ENCODE measurements at regions not wholly inside any gene's neighbourhood (a gene's known extent, or its start where the extent isn't known, plus 50 kb on each side); places are given as distances from the start of the nearest gene placed in this dataset.
"Not testable (repeated sequence)": the region's sequence is repeated elsewhere in the genome, so short reads cannot be mapped to it uniquely, and the experiment has no call there.

- 83 to 92% (median 88%) methylated on average over 4 of the region's 4 CpGs for WGBS, 5 donors
- no peaks in the 10 kb centered on the region for H3K36me3 ChIP-seq
- intact Hi-C loops (cut with DNase I; ENCODE audit: low total_unique reads): no loop called here
These were observed 1405.0 kb downstream of the OLFM4 start for GRCh38 chr13:54433493-54434206.

GRCh38 chr13:54440853-54441400 is 1412.3 kb downstream of the OLFM4 start:
- 94 to 96% (median 94%) methylated on average over 24 to 27 of the region's 27 CpGs for WGBS, 5 donors
- H3K27me3 ChIP-seq (replicated peaks in 1 of 7); H3K36me3 ChIP-seq; H3K4me3 ChIP-seq; H3K4me1 ChIP-seq; DNase-seq; intact Hi-C loops (cut with DNase I; ENCODE audit: low total_unique reads); H3K27ac ChIP-seq: not testable (repeated sequence)
- peaks cover 0 to 26% (median 9%) of the 10 kb centered on the region in 8 donors for H3K9me3 ChIP-seq

More at GRCh38 chr13:54433493-54434206, 1405.0 kb downstream of the OLFM4 start:
- H3K9me3 ChIP-seq: peaks cover 0 to 12% (median 0%) of the 10 kb centered on the region in 8 donors
- no peak overlapping the region for H3K4me3 ChIP-seq
- H3K4me1 ChIP-seq: no peaks in the 10 kb centered on the region
- TF ChIP-seq CTCF (IDR thresholded peaks at IDR 0.05 in 8 of 11, conservative IDR thresholded peaks at IDR 0.05 in 3 of 11): no peak
- no peak for TF ChIP-seq POLR2AphosphoS5 (IDR thresholded peaks at IDR 0.05)
- TF ChIP-seq POLR2A (IDR thresholded peaks at IDR 0.05): no peak
- no peaks in the 10 kb centered on the region for H3K27me3 ChIP-seq (replicated peaks in 1 of 7)
- no peak overlapping the region for H3K27ac ChIP-seq
- DNase-seq: no peak

GRCh38 chr13:54445453-54445852 is 1416.8 kb downstream of the OLFM4 start:
- WGBS, 5 donors: 64 to 90% (median 79%) methylated on average over 3 of the region's 3 CpGs
- intact Hi-C loops (cut with DNase I; ENCODE audit: low total_unique reads): no loop called here
- no peak overlapping the region for H3K4me3 ChIP-seq
- TF ChIP-seq CTCF (IDR thresholded peaks at IDR 0.05 in 8 of 11, conservative IDR thresholded peaks at IDR 0.05 in 3 of 11) (no peak), POLR2AphosphoS5 (IDR thresholded peaks at IDR 0.05) (no peak), POLR2A (IDR thresholded peaks at IDR 0.05) (no peak)
- H3K36me3 ChIP-seq: no peaks in the 10 kb centered on the region
- peaks cover 0 to 28% (median 9%) of the 10 kb centered on the region in 8 donors for H3K9me3 ChIP-seq
- no peak overlapping the region for H3K27ac ChIP-seq
- no peak for DNase-seq
- H3K27me3 ChIP-seq (replicated peaks in 1 of 7): no peaks in the 10 kb centered on the region
- no peaks in the 10 kb centered on the region for H3K4me1 ChIP-seq

GRCh38 chr13:54445865-54446264 is 1417.3 kb downstream of the OLFM4 start:
- Histone ChIP-seq H3K36me3 (no peaks in the 10 kb centered on the region), H3K27ac (no peak overlapping the region), H3K4me1 (no peaks in the 10 kb centered on the region), H3K9me3 (peaks cover 0 to 26% (median 9%) of the 10 kb centered on the region in 8 donors), H3K4me3 (no peak overlapping the region), H3K27me3 (replicated peaks in 1 of 7) (no peaks in the 10 kb centered on the region)
- no peak for TF ChIP-seq POLR2A (IDR thresholded peaks at IDR 0.05)
- DNase-seq: no peak
- intact Hi-C loops (cut with DNase I; ENCODE audit: low total_unique reads): no loop called here

GRCh38 chr13:54449922-54450321 is 1421.3 kb downstream of the OLFM4 start:
- DNase-seq: no peak
- Histone ChIP-seq H3K27ac (no peak overlapping the region), H3K9me3 (peaks cover 0 to 25% (median 13%) of the 10 kb centered on the region in 8 donors), H3K4me1 (no peaks in the 10 kb centered on the region), H3K4me3 (no peak overlapping the region), H3K36me3 (no peaks in the 10 kb centered on the region), H3K27me3 (replicated peaks in 1 of 7) (no peaks in the 10 kb centered on the region)
- TF ChIP-seq POLR2A (IDR thresholded peaks at IDR 0.05) (no peak), POLR2AphosphoS5 (IDR thresholded peaks at IDR 0.05) (no peak), CTCF (IDR thresholded peaks at IDR 0.05 in 8 of 11, conservative IDR thresholded peaks at IDR 0.05 in 3 of 11) (no peak)
- 80 to 96% (median 89%) methylated on average over 1 of the region's 1 CpG for WGBS, 5 donors
- intact Hi-C loops (cut with DNase I; ENCODE audit: low total_unique reads): no loop called here

Measured in spleen (tissue), 11 donors.